DND-41 (cell line): ENCODE measurements at regions not wholly inside any gene's neighbourhood (a gene's known extent, or its start where the extent isn't known, plus 50 kb on each side); places are given as distances from the start of the nearest gene placed in this dataset.

Experiments
- ATAC-seq: fragments of 200-7000 bp; cut with Tn5 transposase; 3 replicates; pipeline ENCODE4 v1.9.1; 2021; ENCODE audit warnings: low read depth; ENCODE audit not compliant: insufficient read depth
- DNase-seq: peaks from one replicate; pipeline ENCODE4 v3.0.0-alpha.2; 2020
- H2AFZ ChIP-seq: 2 replicates; pipeline ENCODE4 v1.6.0; 2012; ENCODE audit warnings: low read depth, low read length
- H3K27ac ChIP-seq: 2 replicates; pipeline ENCODE4 v1.5.1; 2012; ENCODE audit warnings: low read length, inconsistent platforms
- H3K27me3 ChIP-seq: fragments of 200-600 bp; sonication (generic); 2 replicates; pipeline ENCODE4 v1.6.0; 2012; ENCODE audit warnings: low read length, mild to moderate bottlenecking, inconsistent platforms; ENCODE audit not compliant: insufficient read depth, poor library complexity
- H3K36me3 ChIP-seq: 2 replicates; pipeline ENCODE4 v1.5.1; 2012; ENCODE audit warnings: low read length, inconsistent platforms; ENCODE audit not compliant: insufficient read depth
- H3K4me1 ChIP-seq: 2 replicates; pipeline ENCODE4 v1.5.1; 2012; ENCODE audit warnings: mild to moderate bottlenecking, low read length; ENCODE audit not compliant: insufficient read depth
- H3K4me2 ChIP-seq: 2 replicates; pipeline ENCODE4 v1.6.0; 2012; ENCODE audit warnings: mild to moderate bottlenecking, moderate library complexity, low read length, inconsistent platforms; ENCODE audit not compliant: insufficient read depth
- H3K4me3 ChIP-seq, 2 experiments: fragments of 200-600 bp in 1 of 2; shearing (Covaris generic) in 1 of 2; 2 replicates each; pipeline ENCODE4 v1.5.1; 2012 to 2016; ENCODE audit warnings: inconsistent platforms in 2 of 2, low read length in 2 of 2, mild to moderate bottlenecking in 2 of 2, low read depth in 1 of 2, moderate library complexity in 1 of 2
- H3K79me2 ChIP-seq: 2 replicates; pipeline ENCODE4 v1.6.0; 2012; ENCODE audit warnings: low read length, inconsistent platforms; ENCODE audit not compliant: insufficient read depth
- H3K9ac ChIP-seq: 2 replicates; pipeline ENCODE4 v1.6.0; 2012; ENCODE audit warnings: low read depth, mild to moderate bottlenecking, inconsistent platforms, low read length, moderate library complexity
- H3K9me3 ChIP-seq: 2 replicates; pipeline ENCODE4 v1.5.1; 2012; ENCODE audit warnings: low read length, moderate library complexity, mild to moderate bottlenecking, inconsistent platforms; ENCODE audit not compliant: insufficient read depth, severe bottlenecking
- H4K20me1 ChIP-seq: 2 replicates; pipeline ENCODE4 v1.6.0; 2012; ENCODE audit warnings: low read length; ENCODE audit not compliant: insufficient read depth
- CTCF ChIP-seq: IDR thresholded peaks from 2 replicates; pipeline ENCODE4 v1.5.1; 2012; ENCODE audit warnings: borderline replicate concordance, low read length, moderate library complexity, mild to moderate bottlenecking; ENCODE audit not compliant: poor library complexity, severe bottlenecking; ENCODE audit errors: extremely low read depth
- EZH2 ChIP-seq: IDR thresholded peaks from 3 replicates; pipeline ENCODE4 v1.6.1; 2012; ENCODE audit warnings: borderline replicate concordance, low read depth, mild to moderate bottlenecking, moderate library complexity, low read length, inconsistent platforms; ENCODE audit not compliant: severe bottlenecking

- no peaks in the 10 kb centered on the region for H3K79me2 ChIP-seq
- H3K4me2 ChIP-seq, result no peak overlapping the region
- H3K4me1 ChIP-seq, result no peaks in the 10 kb centered on the region
- H3K4me3 ChIP-seq, result no peak overlapping the region
- H3K9ac ChIP-seq, result no peak overlapping the region
- DNase-seq (no peak), ATAC-seq (no peak)
- H3K9me3 ChIP-seq, result no peaks in the 10 kb centered on the region
- no peak overlapping the region for H2AFZ ChIP-seq
- TF ChIP-seq EZH2, result no peak
- TF ChIP-seq CTCF, result no peak
- no peak overlapping the region for H3K27ac ChIP-seq
- no peaks in the 10 kb centered on the region for H3K27me3 ChIP-seq
- H3K36me3 ChIP-seq, result no peaks in the 10 kb centered on the region
- no peaks in the 10 kb centered on the region for H4K20me1 ChIP-seq
These were observed 1676.0 kb upstream of the NUDT12 start for GRCh38 chr5:105238561-105238960.

- TF ChIP-seq EZH2, result no peak
- no peak for TF ChIP-seq CTCF
- DNase-seq, result no peak
- Histone ChIP-seq H3K36me3 (no peaks in the 10 kb centered on the region), H4K20me1 (no peaks in the 10 kb centered on the region), H3K4me2 (no peak overlapping the region), H3K79me2 (no peaks in the 10 kb centered on the region), H3K27ac (no peak overlapping the region), H2AFZ (no peak overlapping the region), H3K9ac (no peak overlapping the region), H3K27me3 (no peaks in the 10 kb centered on the region), H3K4me1 (no peaks in the 10 kb centered on the region), H3K9me3 (no peaks in the 10 kb centered on the region), H3K4me3 (no peak overlapping the region)
- ATAC-seq, result no peak
These were observed 1668.0 kb upstream of the NUDT12 start for GRCh38 chr5:105230516-105231157.

GRCh38 chr5:105218018-105218417, 1655.4 kb upstream of the NUDT12 start:
- no peak overlapping the region for H2AFZ ChIP-seq
- DNase-seq, result no peak
- TF ChIP-seq EZH2, result no peak
- TF ChIP-seq CTCF, result no peak
- no peaks in the 10 kb centered on the region for H3K4me1 ChIP-seq
- H3K27ac ChIP-seq, result no peak overlapping the region
- no peaks in the 10 kb centered on the region for H3K79me2 ChIP-seq
- no peak overlapping the region for H3K4me3 ChIP-seq
- no peaks in the 10 kb centered on the region for H3K9me3 ChIP-seq
- no peak for ATAC-seq
- no peaks in the 10 kb centered on the region for H4K20me1 ChIP-seq
- H3K4me2 ChIP-seq, result no peak overlapping the region
- no peaks in the 10 kb centered on the region for H3K27me3 ChIP-seq
- no peaks in the 10 kb centered on the region for H3K36me3 ChIP-seq
- H3K9ac ChIP-seq, result no peak overlapping the region
